CD4-positive, alpha-beta T cell (primary cell): ENCODE measurements at regions not wholly inside any gene's neighbourhood (a gene's known extent, or its start where the extent isn't known, plus 50 kb on each side); places are given as distances from the start of the nearest gene placed in this dataset.

ENCODE experiments used
- ATAC-seq: fragments of 200-7000 bp; cut with Tn5 transposase; one replicate; pipeline ENCODE4 v1.10.0; 2022; ENCODE audit warnings: mild to moderate bottlenecking; ENCODE audit not compliant: poor library complexity
- CTCF ChIA-PET: fragments of 350-600 bp; sonication (Branson Sonifier 250); formaldehyde crosslinking; loops from one replicate; lab custom pipeline; 2021; ENCODE audit warnings: antibody characterized with exemption, inconsistent platforms; lab: Charles Lee
- POLR2A ChIA-PET: fragments of 350-600 bp; sonication (Branson Sonifier 250); formaldehyde crosslinking; loops from one replicate; lab custom pipeline; 2021; ENCODE audit warnings: antibody characterized with exemption, inconsistent platforms; lab: Charles Lee
- DNase-seq, 14 experiments: peaks; one replicate each; pipeline ENCODE4 v3.0.0-alpha.2; 2013 to 2020; ENCODE audit warnings: mixed read lengths in 2 of 14
- H3K27ac ChIP-seq, 2 donors: one replicate each; pipeline versions ENCODE4 v1.5.1 to v1.7.0; 2013; ENCODE audit warnings: low read length in 2 of 2, low read depth in 1 of 2, mild to moderate bottlenecking in 1 of 2
- H3K27me3 ChIP-seq, 2 experiments: 1 replicate in 1 of 2; 2 replicates in 1 of 2; pipeline versions ENCODE4 v1.6.1 to v1.7.0; 2013; ENCODE audit warnings: low read length in 2 of 2, control low read depth in 1 of 2, mild to moderate bottlenecking in 1 of 2, moderate library complexity in 1 of 2; ENCODE audit not compliant: insufficient read depth in 2 of 2, control insufficient read depth in 1 of 2
- H3K36me3 ChIP-seq: one replicate; pipeline ENCODE4 v1.6.1; 2013; ENCODE audit warnings: low read length, control low read depth; ENCODE audit not compliant: insufficient read depth
- H3K4me1 ChIP-seq: one replicate; pipeline ENCODE4 v1.6.1; 2013; ENCODE audit warnings: low read length, control low read depth; ENCODE audit not compliant: insufficient read depth
- H3K4me3 ChIP-seq: one replicate; pipeline ENCODE4 v1.5.1; 2013; ENCODE audit warnings: mild to moderate bottlenecking, low read length, moderate library complexity
- H3K9me3 ChIP-seq, 2 experiments: 1 replicate in 1 of 2; 2 replicates in 1 of 2; pipeline versions ENCODE4 v1.6.1 to v1.7.0; 2013; ENCODE audit warnings: low read length in 2 of 2, mild to moderate bottlenecking in 2 of 2, control low read depth in 1 of 2, moderate library complexity in 1 of 2; ENCODE audit not compliant: control insufficient read depth in 1 of 2, insufficient read depth in 1 of 2
- H3K27ac Mint-ChIP-seq: one replicate; pipeline ENCODE4 v1.8.0; 2020; ENCODE audit warnings: mixed read lengths
- H3K27me3 Mint-ChIP-seq: one replicate; pipeline ENCODE4 v1.8.0; 2021; ENCODE audit warnings: mixed read lengths
- H3K36me3 Mint-ChIP-seq: one replicate; pipeline ENCODE4 v1.8.0; 2021; ENCODE audit warnings: low read depth, mixed read lengths
- H3K4me1 Mint-ChIP-seq: one replicate; pipeline ENCODE4 v1.8.0; 2021; ENCODE audit warnings: low read depth, mixed read lengths
- H3K4me3 Mint-ChIP-seq: one replicate; pipeline ENCODE4 v1.8.0; 2020; ENCODE audit warnings: mild to moderate bottlenecking, mixed read lengths
- H3K9me3 Mint-ChIP-seq: one replicate; pipeline ENCODE4 v1.8.0; 2020; ENCODE audit warnings: mixed read lengths
- intact Hi-C, 2 experiments: fragments of 100-400 bp; cut with DNase I in 1 of 2; cut with micrococcal nuclease in 1 of 2; formaldehyde crosslinking; loops; one replicate each; pipeline versions ENCODE4 v1.15.1 to v1.9.0; 2023 to 2025; cut with DNase I, micrococcal nuclease
- TF ChIP-seq, protein P1 (sequence below): fragments of 200-600 bp; IDR thresholded peaks from one replicate; pipeline ENCODE4 v1.8.0; 2022; ENCODE audit warnings: antibody characterized with exemption, mild to moderate bottlenecking

DNA sequence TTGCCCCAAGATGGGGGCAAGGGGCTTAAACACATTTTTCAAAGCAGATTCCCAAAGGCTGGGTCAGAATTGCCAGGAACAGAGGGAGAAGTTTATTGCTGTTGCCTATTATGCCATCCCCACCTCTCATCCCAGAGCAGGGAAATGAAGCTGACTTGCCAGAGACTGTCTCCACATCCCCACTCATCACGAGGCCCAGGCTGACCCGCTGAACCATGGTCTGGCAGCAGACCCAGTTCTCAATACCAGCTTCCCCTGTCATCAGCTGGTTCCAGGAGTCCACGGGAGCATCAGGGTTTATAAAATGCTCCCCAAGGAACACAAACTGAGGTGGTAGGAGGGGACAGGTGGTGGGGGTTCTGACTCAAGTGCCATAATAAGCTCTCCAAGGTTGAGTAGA, 605.9 kb downstream of the NPHP4 start:
- CTCF ChIA-PET: no interaction called here
- TF ChIP-seq, protein P1, sequence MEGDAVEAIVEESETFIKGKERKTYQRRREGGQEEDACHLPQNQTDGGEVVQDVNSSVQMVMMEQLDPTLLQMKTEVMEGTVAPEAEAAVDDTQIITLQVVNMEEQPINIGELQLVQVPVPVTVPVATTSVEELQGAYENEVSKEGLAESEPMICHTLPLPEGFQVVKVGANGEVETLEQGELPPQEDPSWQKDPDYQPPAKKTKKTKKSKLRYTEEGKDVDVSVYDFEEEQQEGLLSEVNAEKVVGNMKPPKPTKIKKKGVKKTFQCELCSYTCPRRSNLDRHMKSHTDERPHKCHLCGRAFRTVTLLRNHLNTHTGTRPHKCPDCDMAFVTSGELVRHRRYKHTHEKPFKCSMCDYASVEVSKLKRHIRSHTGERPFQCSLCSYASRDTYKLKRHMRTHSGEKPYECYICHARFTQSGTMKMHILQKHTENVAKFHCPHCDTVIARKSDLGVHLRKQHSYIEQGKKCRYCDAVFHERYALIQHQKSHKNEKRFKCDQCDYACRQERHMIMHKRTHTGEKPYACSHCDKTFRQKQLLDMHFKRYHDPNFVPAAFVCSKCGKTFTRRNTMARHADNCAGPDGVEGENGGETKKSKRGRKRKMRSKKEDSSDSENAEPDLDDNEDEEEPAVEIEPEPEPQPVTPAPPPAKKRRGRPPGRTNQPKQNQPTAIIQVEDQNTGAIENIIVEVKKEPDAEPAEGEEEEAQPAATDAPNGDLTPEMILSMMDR: no peak
- POLR2A ChIA-PET: no interaction called here
- H3K4me3 ChIP-seq: no peak overlapping the region
- intact Hi-C loops: no loop called here
- Mint-ChIP-seq H3K9me3 (no peaks in the 10 kb centered on the region), H3K4me3 (no peak overlapping the region), H3K27ac (no peak overlapping the region), H3K27me3 (no peaks in the 10 kb centered on the region), H3K4me1 (peaks cover 11% of the 10 kb centered on the region), H3K36me3 (no peaks in the 10 kb centered on the region)
- ATAC-seq: no peak
- no peak for DNase-seq
- no peaks in the 10 kb centered on the region for H3K36me3 ChIP-seq
- H3K9me3 ChIP-seq: no peaks in the 10 kb centered on the region
- no peaks in the 10 kb centered on the region for H3K27me3 ChIP-seq
- H3K27ac ChIP-seq: no peak overlapping the region
- peaks cover 47% of the 10 kb centered on the region for H3K4me1 ChIP-seq

DNA sequence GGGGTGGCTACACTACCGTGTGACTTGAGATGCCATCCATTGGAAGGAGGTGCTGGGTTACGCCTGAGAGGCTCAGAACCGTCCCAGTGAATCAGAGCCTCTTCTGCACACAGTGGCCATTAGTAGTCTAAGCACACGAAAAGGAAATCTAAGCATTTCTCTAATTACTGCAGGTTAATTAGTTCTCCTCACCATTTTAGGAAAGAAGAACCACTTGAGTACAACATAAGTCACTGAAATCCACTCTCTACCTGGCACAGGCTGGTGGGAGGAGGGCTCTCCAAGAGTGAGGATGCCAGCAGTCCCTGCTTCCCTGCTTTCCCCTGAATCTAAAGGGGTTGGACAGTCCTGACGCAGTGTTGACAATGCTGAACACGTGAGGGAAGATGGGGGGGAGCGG, 606.3 kb downstream of the NPHP4 start:
- intact Hi-C loops: no loop called here

DNA sequence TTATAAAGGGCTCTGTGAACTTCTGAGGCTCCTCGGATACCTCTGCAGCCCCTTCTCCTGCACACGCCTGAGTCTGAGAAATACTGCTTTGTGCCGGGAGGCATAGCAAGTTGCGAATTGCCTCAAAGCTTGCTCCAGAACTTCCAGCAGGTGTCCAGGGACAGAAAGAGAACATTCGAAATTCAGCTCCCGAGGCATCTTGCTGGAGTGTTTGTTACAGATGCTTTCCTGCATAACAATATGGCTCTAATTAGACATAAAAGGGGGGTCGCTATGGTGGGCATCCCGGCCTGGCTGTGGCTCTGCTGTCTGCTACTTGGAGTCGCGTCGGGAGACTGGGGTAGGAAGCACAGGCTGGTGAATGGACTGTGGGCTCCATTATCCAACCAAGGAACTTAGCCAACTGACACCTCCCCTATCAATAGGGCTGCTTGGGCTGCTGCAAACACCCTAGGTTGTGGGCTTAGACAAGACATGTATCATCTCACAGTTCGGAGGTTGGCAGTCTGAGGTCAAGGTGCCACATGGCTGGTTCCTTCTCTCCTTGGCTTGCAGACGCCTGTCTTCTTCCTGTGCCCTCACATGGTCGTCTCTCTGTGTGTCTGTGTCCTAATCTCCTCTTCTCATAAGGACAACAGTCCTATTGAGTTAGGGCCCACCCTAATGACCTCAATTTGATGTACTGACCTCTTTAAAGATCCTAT, 607.0 kb downstream of the NPHP4 start:
- TF ChIP-seq, protein P1: no peak
- H3K4me3 ChIP-seq: no peak overlapping the region
- Mint-ChIP-seq H3K36me3 (no peaks in the 10 kb centered on the region), H3K27ac (no peak overlapping the region), H3K9me3 (no peaks in the 10 kb centered on the region), H3K4me3 (no peak overlapping the region), H3K27me3 (no peaks in the 10 kb centered on the region), H3K4me1 (peaks cover 2% of the 10 kb centered on the region)
- intact Hi-C loops: no loop called here
- H3K27me3 ChIP-seq: no peaks in the 10 kb centered on the region
- no peaks in the 10 kb centered on the region for H3K36me3 ChIP-seq
- no peaks in the 10 kb centered on the region for H3K9me3 ChIP-seq
- CTCF ChIA-PET: no interaction called here
- peak in 1 of 14 experiments; percentile 30 for DNase-seq
- H3K27ac ChIP-seq: no peak overlapping the region
- no peak for ATAC-seq
- POLR2A ChIA-PET: no interaction called here
- H3K4me1 ChIP-seq: peaks cover 36% of the 10 kb centered on the region

More for the DNA sequence above, 606.3 kb downstream of the NPHP4 start:
- peaks cover 9% of the 10 kb centered on the region for H3K4me1 Mint-ChIP-seq
- no peak for DNase-seq
- H3K36me3 Mint-ChIP-seq: no peaks in the 10 kb centered on the region
- H3K4me1 ChIP-seq: peaks cover 43% of the 10 kb centered on the region
- no peak overlapping the region for H3K4me3 Mint-ChIP-seq
- no peaks in the 10 kb centered on the region for H3K9me3 ChIP-seq
- ATAC-seq: no peak
- no peaks in the 10 kb centered on the region for H3K36me3 ChIP-seq
- no peaks in the 10 kb centered on the region for H3K27me3 Mint-ChIP-seq
- POLR2A ChIA-PET: no interaction called here
- H3K27ac Mint-ChIP-seq: no peak overlapping the region
- TF ChIP-seq, protein P1: no peak
- H3K27ac ChIP-seq: no peak overlapping the region
- no peak overlapping the region for H3K4me3 ChIP-seq
- no peaks in the 10 kb centered on the region for H3K27me3 ChIP-seq
- no peaks in the 10 kb centered on the region for H3K9me3 Mint-ChIP-seq
- CTCF ChIA-PET: no interaction called here
